ENCODE measurements at regions not wholly inside any gene's neighbourhood (a gene's known extent, or its start where the extent isn't known, plus 50 kb on each side); places are given as distances from the start of the nearest gene placed in this dataset.

DNA sequence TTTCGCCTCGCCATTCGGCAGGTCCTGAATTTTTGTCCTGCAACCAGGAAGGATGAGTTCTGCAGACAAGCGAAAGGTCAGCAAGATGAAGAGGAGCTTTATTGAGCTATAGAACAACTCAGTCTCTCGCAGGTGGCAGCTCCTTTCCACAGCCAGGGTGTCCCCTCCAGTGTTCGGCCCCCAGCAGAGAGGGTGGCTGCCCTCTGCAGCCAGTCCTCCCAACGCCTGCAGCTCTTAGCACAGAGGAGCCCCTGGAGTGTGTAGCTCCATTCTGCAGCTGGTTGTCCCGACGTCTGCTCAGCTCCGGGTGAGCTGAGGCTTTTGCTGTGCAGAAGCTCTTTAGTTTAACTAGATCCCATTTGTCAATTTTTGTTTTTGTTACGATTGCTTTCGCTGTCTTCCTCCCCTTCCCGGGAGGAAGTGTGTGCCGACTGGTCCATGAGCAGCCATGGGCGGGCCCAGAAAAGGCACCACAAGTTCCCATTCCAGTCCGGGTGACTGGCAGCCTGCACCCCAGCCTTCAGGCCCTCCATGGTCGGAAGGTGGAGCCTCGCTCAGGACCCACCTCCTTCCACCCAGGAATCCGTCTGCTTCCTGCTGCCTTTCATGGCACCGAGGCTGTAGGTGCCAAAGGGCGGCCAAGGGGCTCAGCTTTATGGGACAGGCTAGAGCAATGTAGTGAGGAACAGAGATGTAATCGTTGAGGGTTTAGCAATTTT is 497.8 kb upstream of the CNTN4 start:
- Histone ChIP-seq H3K4me3 (no peak overlapping the region), H3K27ac (no peak overlapping the region)
- TF ChIP-seq, protein P1, sequence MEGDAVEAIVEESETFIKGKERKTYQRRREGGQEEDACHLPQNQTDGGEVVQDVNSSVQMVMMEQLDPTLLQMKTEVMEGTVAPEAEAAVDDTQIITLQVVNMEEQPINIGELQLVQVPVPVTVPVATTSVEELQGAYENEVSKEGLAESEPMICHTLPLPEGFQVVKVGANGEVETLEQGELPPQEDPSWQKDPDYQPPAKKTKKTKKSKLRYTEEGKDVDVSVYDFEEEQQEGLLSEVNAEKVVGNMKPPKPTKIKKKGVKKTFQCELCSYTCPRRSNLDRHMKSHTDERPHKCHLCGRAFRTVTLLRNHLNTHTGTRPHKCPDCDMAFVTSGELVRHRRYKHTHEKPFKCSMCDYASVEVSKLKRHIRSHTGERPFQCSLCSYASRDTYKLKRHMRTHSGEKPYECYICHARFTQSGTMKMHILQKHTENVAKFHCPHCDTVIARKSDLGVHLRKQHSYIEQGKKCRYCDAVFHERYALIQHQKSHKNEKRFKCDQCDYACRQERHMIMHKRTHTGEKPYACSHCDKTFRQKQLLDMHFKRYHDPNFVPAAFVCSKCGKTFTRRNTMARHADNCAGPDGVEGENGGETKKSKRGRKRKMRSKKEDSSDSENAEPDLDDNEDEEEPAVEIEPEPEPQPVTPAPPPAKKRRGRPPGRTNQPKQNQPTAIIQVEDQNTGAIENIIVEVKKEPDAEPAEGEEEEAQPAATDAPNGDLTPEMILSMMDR (IDR thresholded peaks at IDR 0.05), result no peak
- DNase-seq (ENCODE audit: low spot score), result no peak

DNA sequence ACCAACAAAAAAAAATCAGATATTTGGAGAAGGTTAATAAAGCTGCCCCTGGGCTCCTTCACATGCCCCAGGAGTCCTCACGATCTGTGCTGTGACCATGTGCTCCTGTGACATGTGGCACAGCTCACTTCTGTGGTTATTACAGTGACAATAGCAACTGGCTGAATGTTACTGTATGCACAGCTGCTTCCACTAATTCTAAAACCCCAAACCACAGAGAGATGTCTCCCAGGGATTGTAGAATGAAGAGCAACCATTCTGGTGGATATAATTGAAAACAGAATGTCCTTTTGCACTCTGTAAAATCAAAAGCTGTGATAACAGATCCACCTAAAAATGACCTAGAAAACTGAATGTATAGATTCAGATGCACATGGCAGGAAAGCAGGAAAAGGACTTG is 489.2 kb upstream of the CNTN4 start:
- no peak for DNase-seq (ENCODE audit: low spot score)
- H3K27ac ChIP-seq, result no peak overlapping the region
- no peak overlapping the region for H3K4me3 ChIP-seq
- TF ChIP-seq, protein P1 (IDR thresholded peaks at IDR 0.05), result no peak

DNA sequence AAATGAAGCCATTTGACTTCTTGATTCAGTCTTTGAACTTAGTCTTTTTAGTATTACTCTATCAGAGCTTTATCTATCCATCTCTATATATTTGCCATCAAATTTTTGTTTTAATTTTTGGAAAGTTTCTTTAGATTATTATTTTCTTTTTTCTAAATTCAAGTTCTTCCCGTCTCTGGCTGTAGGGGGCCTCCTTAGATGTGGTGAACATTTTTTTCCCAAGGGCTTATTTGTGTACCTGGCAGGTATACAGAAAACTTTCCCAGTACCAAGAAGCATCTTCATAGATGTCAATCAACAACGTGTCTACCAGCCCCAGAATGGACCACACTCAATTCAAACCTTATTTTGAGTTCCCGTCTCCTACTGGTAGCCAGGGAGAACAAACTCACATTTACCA is 486.8 kb upstream of the CNTN4 start:
- H3K27ac ChIP-seq, result no peak overlapping the region
- DNase-seq (ENCODE audit: low spot score), result no peak
- no peak overlapping the region for H3K4me3 ChIP-seq
- TF ChIP-seq, protein P1 (IDR thresholded peaks at IDR 0.05), result no peak

DNA sequence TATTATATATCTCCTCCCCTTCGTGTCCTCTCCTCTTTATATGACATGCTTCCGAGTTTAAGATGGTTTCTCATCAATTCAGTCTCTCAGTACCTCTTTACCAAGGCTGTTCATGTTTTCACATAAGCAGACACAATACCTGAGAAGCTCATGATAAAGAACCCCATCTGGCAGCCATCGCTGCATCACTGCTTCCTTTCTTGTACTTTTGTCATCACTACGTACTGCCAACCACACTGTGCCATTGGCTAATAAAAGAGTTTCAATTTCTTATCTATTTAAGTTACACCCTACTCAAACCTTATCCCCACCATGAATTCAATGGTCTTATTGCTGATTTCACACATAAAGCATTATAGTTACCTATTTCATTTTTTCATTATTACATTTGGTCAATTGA is 484.7 kb upstream of the CNTN4 start:
- H3K27ac ChIP-seq, result no peak overlapping the region
- no peak overlapping the region for H3K4me3 ChIP-seq
- TF ChIP-seq, protein P1 (IDR thresholded peaks at IDR 0.05), result no peak
- no peak for DNase-seq (ENCODE audit: low spot score)

DNA sequence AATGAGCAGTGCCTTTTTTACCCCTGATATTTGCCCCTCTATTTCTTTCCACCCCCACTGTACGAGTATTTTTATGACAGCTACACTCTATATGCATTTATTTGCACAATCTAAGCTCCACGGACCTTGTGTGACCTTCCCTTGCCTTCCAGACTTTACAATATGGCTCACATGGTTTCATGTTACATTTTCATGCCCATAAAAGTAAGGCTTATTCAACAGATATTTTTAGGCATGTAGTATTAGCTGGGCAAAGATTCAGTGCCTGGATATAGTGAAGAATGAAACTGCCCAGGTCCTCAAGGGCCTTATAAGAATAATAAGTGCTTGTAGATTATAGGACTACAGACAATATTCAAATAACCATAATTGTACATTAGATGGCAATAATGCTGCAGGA is 481.9 kb upstream of the CNTN4 start:
- DNase-seq (ENCODE audit: low spot score), result no peak
- Histone ChIP-seq H3K27ac (no peak overlapping the region), H3K4me3 (no peak overlapping the region)
- TF ChIP-seq, protein P1 (IDR thresholded peaks at IDR 0.05), result no peak

DNA sequence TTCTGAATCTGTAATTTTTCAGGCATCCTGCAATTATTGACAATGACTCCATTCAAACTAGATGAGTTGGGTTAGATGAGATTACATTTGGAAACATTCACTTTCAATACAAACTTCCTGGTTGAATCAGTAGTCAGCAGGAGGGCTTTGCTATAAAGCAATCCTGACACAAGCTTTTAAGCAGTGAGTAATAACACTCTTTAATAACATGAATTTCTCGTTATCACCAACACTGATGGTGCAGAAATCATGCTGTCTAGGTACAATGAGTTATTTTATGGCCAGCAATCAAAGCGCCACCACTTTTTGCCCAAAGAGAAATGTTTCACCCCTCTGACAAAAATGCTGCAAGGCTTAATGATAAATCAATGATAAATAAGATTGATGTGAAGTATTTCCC is 474.8 kb upstream of the CNTN4 start:
- TF ChIP-seq, protein P1 (IDR thresholded peaks at IDR 0.05), result no peak
- no peak overlapping the region for H3K4me3 ChIP-seq
- no peak overlapping the region for H3K27ac ChIP-seq
- DNase-seq (ENCODE audit: low spot score), result no peak

DNA sequence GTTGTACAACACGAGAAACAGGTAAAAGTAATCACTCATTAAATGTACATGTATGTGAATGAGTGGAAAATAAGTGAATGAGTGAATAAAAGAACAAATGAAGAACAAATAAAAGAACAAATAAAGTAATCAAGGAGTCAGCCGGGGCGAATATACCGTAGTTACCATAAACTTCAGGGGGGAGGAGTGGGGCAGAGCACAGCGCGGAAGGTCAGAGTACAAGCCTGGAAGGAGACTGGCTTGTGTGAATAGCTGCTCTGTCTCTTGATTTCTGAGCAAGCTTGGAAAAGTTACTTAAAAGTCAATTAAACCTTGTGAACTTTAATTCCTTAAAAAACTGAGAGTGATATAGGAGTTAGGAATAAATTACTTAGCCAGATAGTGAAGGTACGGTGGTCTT is 466.5 kb upstream of the CNTN4 start:
- no peak overlapping the region for H3K27ac ChIP-seq
- DNase-seq (ENCODE audit: low spot score), result no peak
- TF ChIP-seq, protein P1 (IDR thresholded peaks at IDR 0.05), result no peak
- H3K4me3 ChIP-seq, result no peak overlapping the region
